Renal pelvis (tissue), 1 donor: ENCODE measurements at regions not wholly inside any gene's neighbourhood (a gene's known extent, or its start where the extent isn't known, plus 50 kb on each side); places are given as distances from the start of the nearest gene placed in this dataset.
A peak's percentile ranks its signal among the peaks of the same experiment; 100 is the strongest.
"Not testable (repeated sequence)": the region's sequence is repeated elsewhere in the genome, so short reads cannot be mapped to it uniquely, and the experiment has no call there.

ENCODE experiments used
- DNase-seq: peaks from one replicate; pipeline ENCODE4 v3.0.0-alpha.2; 2013

- no peak for DNase-seq
These were observed 884.8 kb upstream of the ZEB2 start for GRCh38 chr2:145404690-145405089.

GRCh38 chr2:145402706-145403277 lies 882.9 kb upstream of the ZEB2 start:
- DNase-seq, result no peak

GRCh38 chr2:145399131-145399530 lies 879.2 kb upstream of the ZEB2 start:
- no peak for DNase-seq

- no peak for DNase-seq
These were observed 874.3 kb upstream of the ZEB2 start for GRCh38 chr2:145394181-145394580.

- DNase-seq, result no peak
These were observed 867.1 kb upstream of the ZEB2 start for GRCh38 chr2:145386973-145387372.

GRCh38 chr2:145383961-145384360 lies 864.0 kb upstream of the ZEB2 start:
- DNase-seq, result no peak

GRCh38 chr2:145380436-145381017 lies 860.6 kb upstream of the ZEB2 start:
- no peak for DNase-seq

GRCh38 chr2:145379934-145380333 lies 860.0 kb upstream of the ZEB2 start:
- DNase-seq, result no peak

- DNase-seq, result no peak
These were observed 854.2 kb upstream of the ZEB2 start for GRCh38 chr2:145374165-145374564.

- not testable (repeated sequence) for DNase-seq
These were observed 847.4 kb upstream of the ZEB2 start for GRCh38 chr2:145367334-145367733.

- no peak for DNase-seq
These were observed 846.4 kb upstream of the ZEB2 start for GRCh38 chr2:145366341-145366740.

GRCh38 chr2:145360129-145360790 lies 840.3 kb upstream of the ZEB2 start:
- peak; percentile 42 for DNase-seq

- DNase-seq, result no peak
These were observed 839.6 kb upstream of the ZEB2 start for GRCh38 chr2:145359561-145359960.

- no peak for DNase-seq
These were observed 836.1 kb upstream of the ZEB2 start for GRCh38 chr2:145356056-145356455.

- no peak for DNase-seq
These were observed 832.6 kb upstream of the ZEB2 start for GRCh38 chr2:145352484-145352883.

GRCh38 chr2:145351864-145352425 lies 832.0 kb upstream of the ZEB2 start:
- DNase-seq, result no peak

- no peak for DNase-seq
These were observed 830.1 kb upstream of the ZEB2 start for GRCh38 chr2:145350011-145350410.

- no peak for DNase-seq
These were observed 824.3 kb upstream of the ZEB2 start for GRCh38 chr2:145344076-145344724.

- no peak for DNase-seq
These were observed 823.4 kb upstream of the ZEB2 start for GRCh38 chr2:145343287-145343686.

- DNase-seq, result no peak
These were observed 821.6 kb upstream of the ZEB2 start for GRCh38 chr2:145341536-145341935.

GRCh38 chr2:145339646-145340045 lies 819.7 kb upstream of the ZEB2 start:
- no peak for DNase-seq

GRCh38 chr2:145332210-145332898 lies 812.4 kb upstream of the ZEB2 start:
- no peak for DNase-seq
